ENCODE measurements at regions not wholly inside any gene's neighbourhood (a gene's known extent, or its start where the extent isn't known, plus 50 kb on each side); places are given as distances from the start of the nearest gene placed in this dataset.

DNA sequence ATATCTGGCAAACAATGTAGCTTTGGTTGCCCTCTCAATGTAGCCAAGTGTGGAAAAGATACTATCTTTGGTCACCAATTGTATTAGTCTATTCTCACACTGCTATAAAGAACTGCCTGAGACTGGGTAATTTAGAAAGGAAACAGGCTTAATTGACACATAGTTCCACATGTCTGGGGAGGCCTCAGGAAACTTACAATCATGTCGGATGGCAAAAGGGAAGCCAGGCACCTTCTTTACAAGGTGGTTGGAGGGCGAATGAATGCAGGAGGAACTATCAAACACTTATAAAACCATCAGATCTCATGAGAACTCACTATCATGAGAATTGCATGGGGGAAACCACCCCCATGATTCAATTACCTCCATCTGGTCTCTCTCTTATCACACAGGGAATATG, 133.1 kb upstream of the TBCA start:
- TF ChIP-seq POLR2A (IDR thresholded peaks at IDR 0.05; ENCODE audit: low read depth) (no peak), EP300 (IDR thresholded peaks at IDR 0.05) (no peak)
- TF ChIP-seq, protein P1, sequence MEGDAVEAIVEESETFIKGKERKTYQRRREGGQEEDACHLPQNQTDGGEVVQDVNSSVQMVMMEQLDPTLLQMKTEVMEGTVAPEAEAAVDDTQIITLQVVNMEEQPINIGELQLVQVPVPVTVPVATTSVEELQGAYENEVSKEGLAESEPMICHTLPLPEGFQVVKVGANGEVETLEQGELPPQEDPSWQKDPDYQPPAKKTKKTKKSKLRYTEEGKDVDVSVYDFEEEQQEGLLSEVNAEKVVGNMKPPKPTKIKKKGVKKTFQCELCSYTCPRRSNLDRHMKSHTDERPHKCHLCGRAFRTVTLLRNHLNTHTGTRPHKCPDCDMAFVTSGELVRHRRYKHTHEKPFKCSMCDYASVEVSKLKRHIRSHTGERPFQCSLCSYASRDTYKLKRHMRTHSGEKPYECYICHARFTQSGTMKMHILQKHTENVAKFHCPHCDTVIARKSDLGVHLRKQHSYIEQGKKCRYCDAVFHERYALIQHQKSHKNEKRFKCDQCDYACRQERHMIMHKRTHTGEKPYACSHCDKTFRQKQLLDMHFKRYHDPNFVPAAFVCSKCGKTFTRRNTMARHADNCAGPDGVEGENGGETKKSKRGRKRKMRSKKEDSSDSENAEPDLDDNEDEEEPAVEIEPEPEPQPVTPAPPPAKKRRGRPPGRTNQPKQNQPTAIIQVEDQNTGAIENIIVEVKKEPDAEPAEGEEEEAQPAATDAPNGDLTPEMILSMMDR (IDR thresholded peaks at IDR 0.05), result no peak
